Right hindlimb (tissue), 1 donor: ENCODE measurements at regions not wholly inside any gene's neighbourhood (a gene's known extent, or its start where the extent isn't known, plus 50 kb on each side); places are given as distances from the start of the nearest gene placed in this dataset.
"Not testable (repeated sequence)": the region's sequence is repeated elsewhere in the genome, so short reads cannot be mapped to it uniquely, and the experiment has no call there.

Source experiments
- DNase-seq: peaks from one replicate; pipeline ENCODE4 v3.0.0-alpha.2; 2018

DNA sequence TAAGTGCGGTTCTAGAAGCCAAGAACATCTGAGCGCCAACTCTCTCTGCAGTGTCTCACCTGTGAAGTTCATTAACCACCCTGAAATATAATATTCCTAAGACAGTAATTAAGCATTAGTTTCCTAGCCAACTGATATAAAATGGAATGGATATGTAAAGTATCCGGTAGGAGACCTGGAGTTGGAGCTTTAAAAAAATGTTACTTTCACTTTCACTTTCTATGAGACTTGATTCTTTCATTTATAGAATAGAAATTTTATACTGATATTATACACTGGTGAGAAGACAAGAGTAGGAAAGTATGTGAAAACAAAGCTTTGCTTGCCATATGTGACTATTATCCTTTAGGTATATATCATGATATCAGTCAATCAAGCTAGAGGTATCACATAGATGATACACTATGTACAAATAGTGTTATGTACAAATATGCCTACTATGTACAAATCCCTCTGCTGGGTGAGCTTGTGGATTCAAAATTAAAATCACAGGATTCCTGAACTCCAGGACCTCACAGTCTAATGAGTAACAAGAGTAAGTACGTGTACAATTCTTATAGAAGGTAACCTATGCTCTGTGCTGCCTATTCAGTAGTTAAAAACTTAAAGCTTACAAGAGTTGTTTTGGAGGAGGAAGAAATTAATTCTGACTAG, 934.2 kb downstream of the TTLL7 start:
- DNase-seq, result no peak

- peak; percentile 86 for DNase-seq
Measured at GRCh38 chr1:83060651-83061390, 938.1 kb downstream of the TTLL7 start.

- DNase-seq, result peak; percentile 57
Measured at GRCh38 chr1:83060221-83060620, 938.7 kb downstream of the TTLL7 start.

- no peak for DNase-seq
Measured at GRCh38 chr1:83058327-83058726, 940.6 kb downstream of the TTLL7 start.

GRCh38 chr1:83055391-83056170, 943.4 kb downstream of the TTLL7 start:
- no peak for DNase-seq

- no peak for DNase-seq
Measured at GRCh38 chr1:83053446-83053845, 945.5 kb downstream of the TTLL7 start.

DNA sequence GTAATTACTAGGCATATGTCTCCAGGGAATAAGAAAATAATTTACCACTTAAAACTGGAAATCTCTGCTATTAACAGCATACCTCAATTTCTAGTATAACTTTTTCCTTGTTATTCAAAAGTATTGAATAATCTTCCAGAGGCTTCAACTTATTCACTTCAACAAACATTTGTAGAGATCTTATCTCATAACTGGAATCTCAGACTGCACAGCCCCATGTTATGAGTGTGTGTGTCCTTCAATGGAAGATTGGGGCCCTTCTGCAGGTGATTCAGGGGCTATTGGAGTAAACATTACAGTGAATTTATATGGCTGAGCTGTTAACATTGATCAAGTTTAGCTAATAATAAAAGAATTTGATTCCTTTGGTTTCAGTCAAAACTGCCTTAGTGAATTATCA, 946.1 kb downstream of the TTLL7 start:
- no peak for DNase-seq

DNA sequence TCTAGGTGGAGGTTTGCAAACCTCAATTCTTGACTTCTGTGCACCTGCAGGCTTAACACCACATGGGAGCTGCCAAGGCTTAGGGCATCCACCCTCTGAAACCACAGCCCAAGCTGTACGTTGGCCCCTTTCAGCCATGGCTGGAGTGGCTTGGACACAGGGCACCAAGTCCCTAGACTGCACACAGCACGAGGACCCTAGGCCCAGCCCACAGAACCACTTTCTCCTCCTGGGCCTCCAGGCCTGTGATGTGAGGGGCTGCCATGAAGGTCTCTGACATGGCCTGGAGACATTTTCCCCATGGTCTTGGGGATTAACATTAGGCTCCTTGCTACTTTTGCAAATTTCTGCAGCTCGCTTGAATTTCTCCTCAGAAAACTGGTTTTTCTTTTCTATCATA, 947.9 kb downstream of the TTLL7 start:
- DNase-seq, result not testable (repeated sequence)

DNA sequence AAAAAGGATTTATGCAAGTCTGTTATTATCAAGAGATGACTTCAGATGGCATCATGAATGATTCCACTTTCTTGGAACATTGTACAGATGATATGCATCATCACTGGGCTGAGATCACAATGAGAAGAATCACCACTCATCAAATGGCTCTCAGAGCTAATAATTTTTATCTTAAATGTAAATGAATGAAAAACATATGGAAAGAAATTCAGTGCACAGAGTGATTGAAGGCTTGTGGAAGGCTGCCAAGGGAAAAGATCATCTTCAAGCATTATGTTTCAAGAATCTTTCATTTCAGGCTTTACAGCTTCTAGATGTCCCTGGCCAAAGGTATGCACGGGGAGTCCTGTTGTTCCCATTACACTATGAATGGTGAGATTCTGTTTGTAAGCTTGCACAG, 955.7 kb downstream of the TTLL7 start:
- no peak for DNase-seq

- DNase-seq, result not testable (repeated sequence)
Measured at GRCh38 chr1:83039091-83039490, 959.8 kb downstream of the TTLL7 start.

GRCh38 chr1:83034851-83035250, 964.1 kb downstream of the TTLL7 start:
- DNase-seq, result no peak

GRCh38 chr1:83033682-83034081, 965.2 kb downstream of the TTLL7 start:
- DNase-seq, result no peak

GRCh38 chr1:83029916-83030315, 969.0 kb downstream of the TTLL7 start:
- DNase-seq, result no peak

DNA sequence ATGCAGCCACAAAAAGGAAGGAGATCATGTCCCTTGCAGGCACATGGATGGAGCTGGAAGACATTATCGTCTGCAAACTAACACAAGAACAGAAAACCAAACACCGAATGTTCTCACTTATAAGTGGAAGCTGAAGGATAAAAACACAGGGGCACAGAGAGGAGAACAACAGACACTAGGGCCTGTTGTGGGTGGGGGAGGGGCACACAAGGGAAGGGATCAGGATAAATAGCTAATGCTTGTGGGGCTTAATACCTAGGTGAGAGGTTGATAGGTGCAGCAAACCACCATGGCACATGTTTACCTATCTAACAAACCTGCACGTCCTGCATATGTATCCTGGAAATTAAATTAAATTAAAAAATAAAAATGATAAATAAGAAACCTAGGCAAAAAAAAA, 969.9 kb downstream of the TTLL7 start:
- no peak for DNase-seq

DNA sequence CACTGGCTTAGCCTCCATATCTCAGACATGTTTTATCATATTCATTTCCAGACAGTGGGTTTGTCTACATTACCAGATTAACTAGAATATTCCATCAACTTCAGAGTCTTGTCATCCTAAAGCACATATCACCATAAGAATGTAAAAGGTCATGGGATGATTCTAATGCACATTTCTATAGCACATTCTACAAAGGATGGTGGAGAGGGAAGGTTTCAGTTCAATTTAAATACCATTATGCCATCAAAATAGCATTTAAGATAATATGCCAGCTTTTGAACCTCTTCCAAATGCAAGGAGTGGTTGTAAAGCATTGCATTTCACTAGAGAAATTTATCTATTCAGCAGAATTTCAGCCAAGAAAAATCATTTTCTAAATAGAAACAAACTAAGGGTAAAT, 970.5 kb downstream of the TTLL7 start:
- no peak for DNase-seq

DNA sequence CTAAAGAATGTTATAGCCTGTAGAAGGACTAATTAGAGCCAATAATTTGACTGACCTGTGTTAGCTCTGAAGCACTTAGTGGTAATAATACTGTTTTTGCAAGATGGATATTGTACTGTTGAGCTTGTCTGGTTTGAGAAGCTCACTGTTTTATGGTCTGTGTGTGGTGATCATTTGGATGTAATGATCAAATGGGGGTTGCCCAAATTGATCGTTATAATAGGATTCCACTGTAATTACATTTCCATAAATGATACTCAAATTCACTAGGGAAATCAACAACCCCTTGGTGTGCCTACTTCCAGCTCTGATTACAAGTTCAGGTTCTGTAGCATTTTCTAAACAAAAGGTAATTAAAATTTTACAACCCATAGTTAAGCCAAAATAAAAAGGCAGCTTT, 971.4 kb downstream of the TTLL7 start:
- no peak for DNase-seq

DNA sequence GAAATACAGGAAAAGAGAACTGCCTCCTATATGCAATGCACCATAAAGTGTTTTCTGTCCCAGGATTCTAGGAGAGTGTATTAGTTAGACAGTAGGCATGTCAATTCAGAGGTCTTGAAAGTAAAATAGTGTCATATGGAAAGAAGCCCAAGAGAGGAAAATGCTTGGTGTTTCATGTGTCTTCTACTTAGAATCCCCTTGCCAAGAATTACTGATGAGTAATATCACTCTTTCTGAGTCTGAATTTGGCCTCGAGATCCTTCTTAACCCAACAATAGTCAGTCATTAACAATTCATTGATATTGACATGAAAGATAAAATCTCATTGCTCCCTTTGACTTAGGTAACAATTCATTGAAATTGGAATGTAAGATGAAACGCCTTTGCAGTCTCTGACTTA, 972.2 kb downstream of the TTLL7 start:
- no peak for DNase-seq

DNA sequence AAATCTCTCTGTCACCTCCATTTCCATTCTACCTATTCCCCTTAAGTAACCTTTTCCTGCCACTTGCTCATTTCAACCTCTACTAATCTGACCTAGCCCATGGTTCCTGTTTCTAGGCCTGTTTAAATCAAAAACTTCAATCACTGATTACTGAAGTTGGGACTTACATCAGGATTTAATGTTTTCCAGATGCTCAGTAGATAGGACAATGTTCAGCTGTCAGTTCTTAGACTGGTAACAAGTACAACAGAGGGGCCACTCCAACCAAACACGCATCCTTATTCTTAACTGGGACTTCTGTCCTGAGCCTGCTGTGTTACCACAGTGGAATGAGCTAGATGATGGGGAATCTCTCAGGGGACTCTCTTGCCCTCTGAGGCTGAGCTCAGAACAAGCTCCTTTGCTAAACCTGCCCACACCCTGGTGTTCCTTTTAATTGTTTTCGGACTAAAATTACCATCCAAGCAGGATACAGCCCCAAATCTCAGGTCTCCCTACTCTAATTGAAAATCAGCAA, 974.6 kb downstream of the TTLL7 start:
- DNase-seq, result no peak

GRCh38 chr1:83023212-83023611, 975.7 kb downstream of the TTLL7 start:
- no peak for DNase-seq

GRCh38 chr1:83022206-83022605, 976.7 kb downstream of the TTLL7 start:
- no peak for DNase-seq

DNA sequence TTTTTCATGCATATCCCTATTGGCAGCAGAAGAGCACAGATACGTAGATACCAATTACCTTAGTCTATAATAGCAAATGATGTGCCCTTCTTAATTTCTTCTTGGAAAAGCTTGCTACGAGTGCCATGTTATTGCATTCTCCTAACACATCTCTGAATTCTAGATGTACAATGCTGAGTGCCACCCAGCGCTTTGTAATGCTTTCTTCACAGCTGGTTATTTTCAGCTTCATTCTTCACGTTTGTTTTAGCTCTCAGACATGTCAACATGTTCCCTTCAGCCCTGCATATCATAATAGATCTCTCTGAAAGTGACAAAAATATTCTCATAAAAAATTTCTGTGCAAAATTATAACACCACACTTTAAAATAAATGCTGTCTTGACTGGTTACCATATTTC, 981.2 kb downstream of the TTLL7 start:
- DNase-seq, result no peak

DNA sequence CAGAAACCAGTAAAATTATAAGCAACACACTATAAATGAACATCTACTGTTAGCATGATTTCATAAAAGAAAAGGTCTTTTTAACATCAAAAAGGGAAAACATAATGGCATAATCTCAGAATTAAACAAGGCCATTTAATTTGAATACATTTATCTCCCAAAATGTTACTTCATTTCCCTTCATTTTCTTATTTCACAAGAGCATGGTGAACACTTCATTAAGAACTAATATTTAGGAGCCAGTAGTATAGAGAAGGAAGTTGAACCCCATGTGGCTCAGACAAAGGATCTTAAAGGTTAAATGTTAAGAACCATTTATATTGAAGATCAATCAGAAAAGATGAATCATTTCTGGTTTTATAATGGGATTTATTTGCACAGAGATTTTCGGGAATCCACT, 981.7 kb downstream of the TTLL7 start:
- no peak for DNase-seq

DNA sequence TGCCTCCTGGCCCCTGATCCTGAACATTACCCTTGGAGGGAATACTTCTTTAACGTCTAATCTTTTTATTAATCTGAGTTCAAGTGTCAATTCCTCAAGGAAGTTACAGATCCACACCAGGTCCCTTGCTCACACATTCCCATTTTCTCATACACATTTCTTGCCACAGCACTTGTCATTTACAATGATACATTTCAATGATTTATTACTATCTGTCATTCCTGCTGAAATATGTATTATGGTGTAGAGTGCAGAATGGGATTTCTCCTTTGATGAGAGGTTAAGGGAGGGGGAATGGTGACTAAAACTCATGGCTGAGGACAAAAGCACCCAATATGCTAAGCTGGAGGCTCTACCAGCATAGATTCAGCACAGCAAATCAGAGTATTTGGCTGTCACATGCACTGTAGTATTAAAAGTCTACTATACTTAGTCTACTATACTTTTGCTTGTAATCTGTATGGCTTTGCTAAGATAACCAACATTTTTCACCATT, 982.5 kb downstream of the TTLL7 start:
- no peak for DNase-seq

- no peak for DNase-seq
Measured at GRCh38 chr1:83015163-83015562, 983.8 kb downstream of the TTLL7 start.
